Tibial nerve (tissue), 4 donors: ENCODE measurements at regions not wholly inside any gene's neighbourhood (a gene's known extent, or its start where the extent isn't known, plus 50 kb on each side); places are given as distances from the start of the nearest gene placed in this dataset.

ENCODE experiments used
- CTCF ChIP-seq, 5 experiments: fragments of 200-600 bp in 3 of 5; fragments of 450-650 bp in 2 of 5; sonication (generic) in 3 of 5; IDR thresholded peaks; one replicate each; pipeline ENCODE4 v1.5.1; 2016 to 2019; ENCODE audit warnings: antibody characterized with exemption in 5 of 5, mild to moderate bottlenecking in 3 of 5, moderate library complexity in 2 of 5
- EP300 ChIP-seq, 2 donors: sonication (generic); formaldehyde crosslinking; IDR thresholded peaks; one replicate each; pipeline ENCODE4 v1.6.1; 2017; ENCODE audit warnings: antibody characterized with exemption in 2 of 2, mild to moderate bottlenecking in 1 of 2
- POLR2A ChIP-seq, 2 donors: fragments of 450-650 bp; IDR thresholded peaks; one replicate each; pipeline ENCODE4 v1.6.1; 2017; ENCODE audit warnings: antibody characterized with exemption in 2 of 2, mild to moderate bottlenecking in 2 of 2, moderate library complexity in 2 of 2

DNA sequence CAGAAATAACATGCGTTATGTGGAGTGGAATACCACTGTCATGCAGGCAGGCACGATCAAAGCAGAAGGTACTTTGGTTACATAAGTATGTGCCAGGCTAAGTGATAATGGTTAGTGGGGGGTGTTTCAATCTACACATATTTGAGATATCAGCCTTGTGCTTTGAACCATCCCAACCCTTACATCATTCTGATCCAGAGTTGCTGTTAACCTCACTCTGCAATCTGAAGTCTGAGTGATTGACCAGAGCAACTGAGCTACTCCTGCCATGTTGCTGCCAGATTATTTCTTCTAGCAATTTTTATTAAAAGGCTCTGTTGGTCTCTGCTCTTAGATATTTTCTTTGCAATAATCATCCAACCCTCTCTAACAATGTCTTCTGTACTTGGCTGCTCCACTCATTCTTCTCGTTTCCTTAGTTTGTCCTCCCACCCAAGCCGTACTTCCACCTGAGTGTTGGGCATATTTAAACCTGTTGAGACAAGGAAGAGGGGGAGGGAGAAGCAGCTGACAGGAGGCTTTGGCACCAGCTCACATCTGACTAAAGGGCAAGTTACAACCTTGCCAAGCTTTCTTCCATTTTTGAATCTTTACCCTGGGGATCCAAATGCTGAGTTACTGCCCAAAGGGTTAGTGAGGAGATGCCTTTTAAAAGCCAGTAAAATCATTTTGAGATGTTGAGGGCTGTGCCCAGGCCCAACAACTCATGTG lies 114.1 kb upstream of the SESN3 start:
- TF ChIP-seq CTCF (IDR thresholded peaks at IDR 0.05) (no peak), EP300 (IDR thresholded peaks at IDR 0.05) (no peak), POLR2A (IDR thresholded peaks at IDR 0.05) (no peak)
